ENCODE measurements at regions not wholly inside any gene's neighbourhood (a gene's known extent, or its start where the extent isn't known, plus 50 kb on each side); places are given as distances from the start of the nearest gene placed in this dataset.

DNA sequence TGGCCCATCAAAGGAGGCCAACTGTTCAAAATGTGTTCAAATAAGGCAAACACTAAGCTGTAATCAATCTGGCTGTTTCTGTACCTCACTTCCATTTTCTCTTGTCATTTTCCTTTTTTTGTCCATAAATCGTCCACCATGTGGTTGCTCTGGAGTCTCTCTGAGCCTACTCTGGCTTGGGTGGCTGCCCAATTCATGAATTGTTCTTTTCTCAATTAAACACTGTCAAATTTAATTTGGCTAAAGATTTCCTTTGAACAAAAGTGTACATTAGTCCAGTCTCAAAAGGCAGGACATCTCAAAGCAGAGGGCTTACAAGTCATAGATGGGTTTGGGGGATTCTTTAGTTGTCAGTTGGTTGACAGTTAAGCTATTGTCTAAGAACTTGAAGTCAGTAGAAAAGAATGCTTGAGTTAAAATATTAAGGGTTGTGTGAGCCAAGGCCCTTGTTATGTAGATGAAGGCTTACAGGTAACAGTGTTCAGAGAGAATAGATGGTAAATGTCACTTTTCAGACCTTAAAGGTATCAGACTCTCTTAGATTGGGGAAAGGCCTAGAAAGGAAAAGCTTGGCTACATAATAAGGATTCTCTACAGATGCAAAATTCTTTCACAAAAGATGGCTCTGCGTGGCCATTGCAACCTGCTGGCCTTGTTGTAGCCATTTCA, 831.2 kb upstream of the CDH2 start:
- no peak for DNase-seq

DNA sequence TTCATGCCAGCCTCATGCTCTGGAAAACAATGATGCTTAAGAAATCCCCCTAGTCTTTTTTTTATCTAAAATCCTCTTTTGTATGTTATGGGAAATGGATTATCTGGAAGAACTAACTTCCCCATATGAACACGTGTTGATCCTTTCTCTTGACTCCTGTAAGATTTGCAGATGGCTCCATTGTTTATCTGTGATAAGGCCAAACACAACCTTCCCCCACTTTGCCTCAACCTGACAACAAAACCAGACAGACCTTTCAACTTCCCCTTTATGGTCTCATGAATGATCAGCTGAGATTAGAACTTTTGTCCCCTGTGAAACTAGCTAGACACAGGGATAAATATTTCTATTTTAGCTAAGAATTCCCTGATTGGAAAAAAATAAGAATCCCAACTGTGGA, 828.0 kb upstream of the CDH2 start:
- DNase-seq, result no peak

DNA sequence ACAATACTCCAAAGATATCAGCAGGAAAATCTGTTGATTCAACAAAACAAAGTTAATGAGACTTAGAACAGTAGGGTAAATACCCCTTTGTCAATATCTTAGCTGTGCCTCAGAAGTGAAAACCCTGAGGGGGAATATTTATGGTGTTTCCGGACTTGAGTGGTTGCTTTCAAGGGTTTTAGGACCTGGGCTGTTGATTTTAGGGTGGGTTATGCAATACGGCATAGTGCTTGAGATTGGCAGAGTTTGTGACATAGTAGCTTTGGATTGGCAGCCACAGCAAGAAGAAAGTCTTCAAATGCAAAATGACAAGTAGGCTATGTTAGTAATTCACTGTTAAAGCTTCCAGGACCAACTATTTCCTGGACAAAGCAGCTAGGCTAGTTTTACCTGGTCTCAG, 826.3 kb upstream of the CDH2 start:
- DNase-seq, result no peak

DNA sequence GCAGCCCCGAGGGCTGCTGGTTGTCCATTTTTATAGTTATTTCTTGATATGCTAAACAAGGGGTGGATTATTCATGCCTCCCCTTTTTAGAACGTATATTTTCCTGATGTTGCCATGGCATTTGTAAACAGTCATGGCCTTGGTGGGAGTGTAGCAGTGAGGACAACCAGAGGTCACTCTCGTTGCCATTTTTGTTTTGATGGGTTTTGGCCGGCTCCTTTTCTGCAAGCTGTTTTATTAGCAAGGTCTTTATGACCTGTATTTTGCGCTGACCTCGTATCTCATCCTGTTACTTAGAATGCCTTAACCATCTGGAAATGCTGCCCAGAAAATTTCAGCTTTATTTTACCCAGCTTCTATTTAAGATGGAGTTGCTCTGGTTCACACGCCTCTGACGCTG, 825.8 kb upstream of the CDH2 start:
- no peak for DNase-seq

DNA sequence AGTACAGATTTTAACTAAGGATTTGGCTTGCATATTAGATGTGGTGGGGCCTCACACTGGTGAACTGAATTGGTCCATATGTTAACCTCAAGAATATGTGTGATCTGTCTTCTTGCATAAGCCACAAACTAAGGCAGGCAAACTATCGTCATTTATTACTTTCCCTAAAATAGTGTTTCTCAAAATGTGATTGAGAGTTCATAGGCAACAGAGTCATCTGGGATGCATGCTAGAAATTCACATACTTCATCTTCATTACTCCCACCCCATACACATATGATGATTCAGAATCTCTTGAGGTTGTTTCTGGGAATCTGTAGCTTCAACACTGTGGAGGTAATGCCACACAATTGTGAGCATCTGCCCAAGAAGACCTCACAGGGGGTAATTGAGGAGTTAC, 822.8 kb upstream of the CDH2 start:
- DNase-seq, result no peak

DNA sequence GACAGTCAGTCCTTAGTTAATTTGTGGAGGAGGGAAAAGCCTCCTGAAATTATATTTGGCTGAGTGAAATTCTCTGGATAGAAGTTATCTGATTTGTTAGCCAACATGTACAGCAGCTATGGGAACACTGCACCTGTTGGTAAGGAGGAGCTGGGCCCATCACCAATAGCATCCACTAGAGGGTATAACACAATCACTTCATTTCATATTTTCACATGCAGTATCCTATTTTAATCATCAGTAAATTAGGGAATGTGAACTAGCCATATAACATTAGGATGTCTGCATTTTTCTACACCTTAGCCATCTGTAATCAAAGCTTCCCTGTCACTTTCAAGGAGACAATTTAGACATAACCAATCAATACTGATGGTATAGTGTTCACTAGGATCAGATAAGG, 818.4 kb upstream of the CDH2 start:
- peak in 1 of 2 experiments; percentile 8 for DNase-seq

DNA sequence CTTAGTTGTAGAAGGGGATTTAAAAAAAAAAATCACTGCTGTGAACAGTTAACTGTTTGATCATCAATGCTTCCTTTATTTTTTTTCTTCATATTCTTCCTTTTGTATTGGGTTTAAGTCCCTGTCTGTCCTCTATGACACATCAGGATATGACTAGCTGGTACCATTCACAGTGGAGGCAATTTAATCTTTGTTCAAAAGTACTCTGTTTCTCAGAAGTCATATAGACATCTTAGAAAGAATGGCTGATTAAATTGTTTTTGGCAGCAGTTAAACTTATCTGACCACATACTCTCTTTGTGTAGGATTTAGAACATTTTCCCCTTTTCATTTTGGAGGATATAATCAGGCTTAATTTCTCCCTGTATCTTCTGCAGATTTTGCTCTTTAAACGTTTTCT, 807.8 kb upstream of the CDH2 start:
- no peak for DNase-seq

DNA sequence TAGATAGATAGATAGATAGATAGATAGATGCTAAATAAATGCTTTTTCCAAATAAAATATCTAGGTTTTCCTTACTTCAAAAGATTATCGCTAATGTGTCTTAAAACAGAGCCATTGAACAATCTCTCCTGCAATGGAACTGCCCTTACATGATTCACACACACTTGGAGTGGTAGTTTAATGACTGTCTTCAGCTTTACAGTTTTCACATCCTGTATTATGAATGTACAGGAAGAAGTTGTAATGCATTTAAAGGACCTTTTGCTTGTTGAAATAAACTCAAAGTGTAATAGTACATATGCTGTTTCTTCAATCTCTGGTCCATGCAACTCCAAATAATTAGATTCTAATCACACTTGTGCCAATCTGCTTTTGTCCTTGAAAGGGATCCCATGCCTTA, 797.6 kb upstream of the CDH2 start:
- no peak for DNase-seq

DNA sequence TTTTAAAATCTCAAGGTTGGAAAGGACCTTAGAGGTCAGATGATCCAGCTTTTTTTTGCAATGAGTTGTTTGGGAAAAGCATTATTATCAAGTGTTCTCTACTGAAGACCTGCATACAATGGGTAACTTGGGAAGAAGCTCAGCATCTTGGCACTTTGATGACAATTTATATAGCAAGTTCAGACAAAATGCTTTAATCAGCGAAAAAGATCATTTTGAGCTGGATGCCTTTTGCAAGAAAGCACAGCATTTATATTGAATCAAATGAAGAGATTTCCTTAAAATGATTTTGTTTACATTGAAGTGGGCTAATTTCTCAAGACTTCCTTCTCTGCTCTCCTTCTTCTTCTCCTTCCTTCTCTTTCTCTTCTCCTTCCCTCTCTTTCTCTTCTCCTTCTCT, 796.4 kb upstream of the CDH2 start:
- DNase-seq, result no peak

DNA sequence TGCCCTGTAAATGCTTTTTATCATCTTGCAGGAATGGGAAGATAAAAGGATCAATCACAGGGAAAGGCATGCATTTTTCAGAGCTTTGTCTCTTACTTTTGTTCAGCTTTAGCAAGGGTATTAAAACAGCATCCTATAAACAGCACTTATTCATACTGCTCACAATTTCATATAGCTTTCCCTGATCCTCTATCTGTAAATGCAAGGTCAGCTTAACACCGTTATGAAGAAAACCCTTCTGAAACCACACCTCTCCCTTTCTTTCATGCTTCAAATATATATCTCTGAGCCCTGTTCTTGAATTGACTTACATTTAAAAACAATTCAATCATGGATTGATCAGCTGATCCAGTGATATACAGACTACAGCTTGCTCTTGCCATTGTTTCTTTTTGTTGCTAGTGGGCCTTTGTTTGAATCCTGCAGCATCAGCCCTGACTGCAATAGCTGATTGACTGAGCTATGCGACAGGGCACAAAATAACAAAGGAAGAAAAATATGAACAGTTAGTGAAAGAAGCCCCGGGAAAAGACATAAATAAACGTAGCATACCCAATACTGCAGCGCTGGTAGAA, 795.5 kb upstream of the CDH2 start:
- DNase-seq, result no peak

DNA sequence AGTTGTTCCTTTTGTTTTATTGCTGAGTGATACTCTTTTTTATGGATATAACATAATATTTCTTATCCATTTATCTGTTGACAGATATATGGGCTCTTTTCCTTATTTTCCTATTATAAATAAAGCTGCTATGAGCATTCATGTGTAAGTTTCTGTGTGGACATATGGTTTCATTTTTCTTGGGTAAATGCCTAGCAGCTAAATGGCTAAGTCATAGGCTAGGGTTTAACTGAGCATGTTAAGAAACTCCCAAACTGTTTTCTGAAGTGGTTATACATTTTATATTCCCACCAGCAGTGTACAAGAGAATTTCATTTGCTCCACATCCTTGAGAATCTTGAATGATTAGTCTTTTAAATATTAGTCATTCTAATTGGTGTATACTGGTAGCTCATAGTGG, 786.6 kb upstream of the CDH2 start:
- DNase-seq, result no peak

DNA sequence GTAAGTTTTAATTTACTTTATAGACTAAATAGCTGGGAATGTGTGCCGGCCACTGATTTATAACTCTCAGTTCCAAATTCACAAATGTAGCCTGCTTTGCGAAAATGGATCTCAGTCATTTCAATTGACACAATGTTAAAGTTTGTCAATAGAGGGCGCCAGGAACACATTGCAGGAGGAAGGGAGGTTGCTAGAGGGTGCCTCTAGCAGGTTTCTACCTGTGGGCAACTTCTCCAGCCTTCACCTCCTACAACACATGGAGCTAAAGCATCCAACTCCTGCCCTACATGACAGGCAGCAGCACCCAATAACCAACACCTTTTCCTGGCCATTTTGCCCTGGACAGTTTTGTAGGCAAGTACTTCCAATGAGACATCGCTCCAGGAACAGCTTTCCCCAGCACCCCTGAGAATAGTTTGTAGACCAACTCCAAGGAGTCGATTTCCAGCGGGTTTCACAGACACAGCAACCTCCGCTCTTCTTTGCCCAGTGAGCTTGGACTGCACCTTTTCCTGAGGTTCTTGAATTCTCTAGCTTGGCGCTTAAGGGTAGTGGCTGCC, 784.8 kb upstream of the CDH2 start:
- DNase-seq, result peak in 1 of 2 experiments; percentile 27

DNA sequence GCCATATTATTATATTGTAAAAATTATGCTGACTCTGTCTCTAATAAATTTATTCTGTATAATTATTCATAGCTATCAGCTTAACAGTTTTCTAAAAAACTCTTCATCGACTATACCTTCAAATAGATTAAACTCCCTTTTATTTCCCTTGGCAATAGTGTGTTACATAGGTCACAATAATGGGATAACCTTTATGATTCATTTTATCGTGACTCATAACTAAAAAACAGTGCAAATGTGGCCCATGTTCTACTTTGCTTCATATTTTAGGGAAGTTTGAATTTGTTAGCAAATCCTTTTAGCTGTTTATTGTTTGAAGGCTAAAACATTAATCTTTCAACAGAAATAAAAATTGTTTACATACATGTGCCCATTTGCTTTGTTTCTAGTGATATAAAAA, 783.2 kb upstream of the CDH2 start:
- DNase-seq, result no peak

DNA sequence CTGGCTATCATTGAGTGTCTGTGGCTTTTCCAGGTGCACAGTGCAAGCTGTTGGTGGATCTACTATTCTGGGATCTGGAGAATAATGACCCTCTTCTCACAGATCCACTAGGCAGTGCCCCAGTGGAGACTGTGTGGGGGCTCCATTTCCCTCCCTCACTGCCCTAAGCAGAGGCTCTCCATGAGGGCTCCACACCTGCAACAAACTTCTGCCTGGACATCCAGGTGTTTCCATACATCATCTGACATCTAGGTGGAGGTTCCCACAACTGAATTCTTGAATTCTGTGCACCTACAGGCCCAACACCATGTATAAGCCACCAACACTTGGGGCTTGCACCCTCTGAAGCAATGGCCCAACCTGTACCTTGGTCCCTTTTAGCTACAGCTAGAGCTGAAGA, 775.4 kb upstream of the CDH2 start:
- DNase-seq, result no peak

DNA sequence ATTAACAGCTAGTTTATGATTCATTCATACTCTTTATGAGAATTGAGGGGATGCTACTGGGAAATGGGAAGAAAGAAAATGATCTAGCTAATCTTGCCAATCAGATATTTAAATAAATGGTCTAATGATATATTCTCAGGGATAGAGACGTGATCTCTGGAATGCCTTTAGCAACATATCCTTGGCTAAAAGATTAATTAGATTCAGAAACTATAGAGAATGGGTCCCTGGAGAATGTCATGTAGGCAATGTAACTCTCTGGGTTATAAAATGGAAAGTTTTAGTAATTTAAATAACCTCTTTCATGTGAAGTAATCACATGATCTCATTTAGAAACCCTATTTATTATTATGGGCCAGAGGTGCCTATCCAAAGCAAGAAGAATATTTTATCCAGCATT, 771.0 kb upstream of the CDH2 start:
- DNase-seq, result no peak

DNA sequence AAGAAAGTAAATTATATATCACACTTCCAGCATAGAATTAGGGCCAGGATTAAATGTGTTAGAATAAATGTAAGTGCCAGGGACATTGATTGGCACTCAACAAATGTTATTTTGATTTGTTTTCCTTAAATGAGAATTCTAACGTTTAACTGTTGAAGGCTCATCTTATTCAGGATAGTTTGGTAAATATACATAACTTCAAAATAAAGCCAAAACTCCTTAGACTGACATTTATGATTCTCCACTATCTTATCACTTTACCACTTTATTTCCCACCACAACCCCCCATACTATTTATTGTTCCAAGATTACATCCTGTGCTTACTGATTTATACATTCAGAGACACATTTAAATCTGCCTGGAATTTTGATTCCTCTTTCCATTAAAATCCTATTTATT, 769.5 kb upstream of the CDH2 start:
- DNase-seq, result no peak

DNA sequence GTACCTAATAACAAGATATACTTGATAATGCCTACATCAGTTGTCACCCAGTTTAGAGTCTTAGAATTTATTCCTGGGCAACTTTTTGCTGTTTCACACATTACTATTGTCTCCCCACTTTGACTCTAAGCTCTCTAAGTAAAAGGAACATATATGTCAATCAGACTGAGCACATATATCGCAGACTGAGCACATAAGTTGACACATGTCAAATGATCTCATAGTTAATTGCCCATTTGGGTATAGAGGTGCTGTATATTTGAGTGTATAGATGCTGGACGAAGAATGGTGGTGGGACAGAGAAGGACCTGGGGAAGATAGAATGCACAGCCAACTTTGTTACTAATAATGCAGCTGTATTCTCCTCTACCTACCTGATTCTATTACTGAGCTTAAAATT, 746.0 kb upstream of the CDH2 start:
- DNase-seq, result no peak

DNA sequence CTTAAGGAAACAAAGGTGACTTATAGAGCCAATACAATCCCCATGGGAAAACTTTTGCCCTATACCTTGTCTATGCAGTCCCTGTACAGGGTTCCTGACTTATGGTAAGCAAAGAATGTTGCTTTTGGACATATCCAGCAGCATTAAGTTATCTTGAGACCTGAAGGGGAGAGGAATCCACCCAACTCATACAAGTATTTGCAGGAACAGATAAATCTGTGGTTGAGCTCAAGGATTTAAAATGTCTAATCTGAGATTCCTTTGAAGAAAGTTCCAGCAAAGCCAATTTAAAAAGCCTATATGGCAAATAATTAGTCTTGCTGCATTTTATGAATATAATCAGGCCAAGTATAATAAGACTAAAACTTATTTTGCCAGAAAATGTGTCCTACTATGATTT, 739.5 kb upstream of the CDH2 start:
- no peak for DNase-seq

DNA sequence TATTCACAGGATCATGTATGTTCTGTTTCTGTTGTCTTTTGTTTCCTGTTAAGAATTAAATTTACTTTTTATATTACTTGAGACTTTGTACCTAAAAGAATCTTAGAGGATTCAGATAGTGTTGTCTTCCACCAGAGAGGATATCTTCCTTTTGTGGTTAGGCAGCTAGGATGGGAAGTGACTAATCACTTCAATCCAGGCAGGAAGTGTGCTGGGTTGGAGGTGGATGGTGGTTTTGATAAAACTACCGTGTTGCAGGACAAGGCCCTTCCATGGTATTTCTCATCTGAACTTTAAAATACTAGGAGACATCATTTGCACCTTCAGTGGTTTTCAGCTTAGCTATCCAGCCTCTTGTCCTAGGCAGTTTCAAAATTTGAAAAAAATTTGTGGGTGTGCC, 728.6 kb upstream of the CDH2 start:
- DNase-seq, result peak in 1 of 2 experiments; percentile 11

DNA sequence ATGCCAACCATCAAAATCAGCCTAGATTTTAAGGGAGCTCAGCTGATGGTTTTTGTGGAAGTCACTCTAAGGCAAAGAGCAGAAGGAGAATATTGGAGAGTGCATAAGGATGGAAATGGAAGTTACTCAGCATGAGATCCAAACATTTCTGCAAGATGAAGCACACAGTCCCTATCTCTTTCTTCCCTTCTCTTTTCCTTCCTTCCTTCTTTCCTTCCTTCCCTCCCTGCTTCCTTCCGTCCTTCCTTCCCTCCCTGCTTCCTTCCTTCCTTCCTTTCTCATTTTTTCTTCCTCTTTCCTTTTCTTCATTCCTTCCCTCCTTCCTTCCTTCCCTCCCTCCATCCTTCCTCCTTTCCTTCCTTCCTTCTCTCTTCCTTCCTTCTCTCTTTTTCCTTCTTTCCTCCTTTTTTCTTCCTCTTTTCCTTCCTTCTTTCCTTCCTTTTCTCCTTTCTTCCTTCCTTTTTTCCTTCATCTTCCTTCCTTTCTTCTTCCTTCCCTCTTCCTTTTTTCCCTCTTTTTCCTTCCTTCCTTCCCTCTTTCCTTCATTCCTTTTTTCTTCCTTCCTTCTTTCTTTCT, 727.9 kb upstream of the CDH2 start:
- DNase-seq, result no peak

DNA sequence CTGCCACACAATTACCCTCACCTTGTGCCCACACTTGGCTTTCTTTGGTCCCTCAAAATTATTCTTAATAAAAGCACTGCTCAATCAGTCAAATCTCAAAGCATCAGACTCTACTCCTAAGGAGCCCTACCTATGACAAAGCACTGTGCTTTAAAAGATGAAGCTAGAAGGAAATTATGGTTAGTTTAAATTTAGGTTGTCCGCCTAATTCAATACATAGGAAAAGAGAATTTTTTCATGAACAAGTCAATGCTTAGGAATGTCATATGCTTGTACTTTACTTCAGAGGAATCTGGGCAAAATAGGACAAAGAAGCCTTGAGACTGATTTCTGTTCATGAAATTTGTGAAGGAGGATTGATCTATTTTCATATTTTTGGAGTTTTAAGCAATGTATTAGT, 726.4 kb upstream of the CDH2 start:
- DNase-seq, result no peak

DNA sequence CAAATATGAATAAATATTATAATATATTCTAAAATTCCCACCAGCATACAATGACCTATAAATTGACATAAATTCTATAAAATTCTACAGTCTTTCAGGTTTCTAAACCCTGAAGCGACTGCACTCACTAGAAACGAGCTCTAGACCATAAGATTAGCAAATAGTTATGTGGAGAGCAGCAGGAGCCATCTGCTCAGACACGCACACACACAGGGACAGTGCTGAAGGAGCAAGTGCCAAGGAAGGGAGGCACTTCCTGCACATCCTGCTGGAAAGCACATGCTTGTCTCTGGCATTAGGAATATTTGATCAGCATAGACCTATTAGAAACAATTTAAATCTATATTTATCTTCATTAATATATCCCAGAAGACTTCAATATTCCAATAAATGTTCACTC, 713.9 kb upstream of the CDH2 start:
- no peak for DNase-seq

DNA sequence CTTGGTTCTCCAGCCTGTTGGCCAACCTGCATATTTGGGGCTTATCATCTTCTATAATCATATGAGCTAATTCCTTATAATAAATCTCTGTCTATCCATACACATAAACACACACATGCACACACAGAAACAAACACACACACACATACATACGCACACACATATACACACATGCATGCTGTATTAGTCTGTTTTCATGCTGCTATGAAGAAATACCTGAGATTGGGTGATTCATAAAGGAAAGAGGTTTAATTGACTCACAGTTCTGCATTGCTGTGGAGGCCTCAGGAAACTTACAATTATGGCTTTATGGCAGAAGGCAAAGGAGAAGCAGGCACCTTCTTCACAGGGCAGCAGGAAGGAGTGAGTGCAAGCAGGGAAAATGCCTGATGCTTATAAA, 707.4 kb upstream of the CDH2 start:
- DNase-seq, result no peak

DNA sequence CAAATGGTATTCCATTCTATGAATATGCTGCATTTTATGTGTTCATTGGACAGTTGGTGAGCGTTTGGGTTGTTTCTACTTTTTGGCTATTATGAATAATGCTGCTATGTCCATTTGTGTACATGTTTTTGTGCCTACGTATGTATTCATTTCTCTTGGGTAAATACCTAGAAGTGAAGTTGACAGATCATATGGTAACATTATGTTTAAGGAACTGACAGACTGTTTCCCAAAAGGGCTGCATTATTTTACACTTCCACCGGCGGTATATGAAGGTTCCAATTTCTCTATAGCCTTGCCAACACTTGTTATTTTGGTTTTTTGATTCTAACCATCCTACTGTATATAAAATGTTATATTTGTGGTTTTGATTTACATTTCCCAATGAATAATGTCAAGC, 703.9 kb upstream of the CDH2 start:
- no peak for DNase-seq

DNA sequence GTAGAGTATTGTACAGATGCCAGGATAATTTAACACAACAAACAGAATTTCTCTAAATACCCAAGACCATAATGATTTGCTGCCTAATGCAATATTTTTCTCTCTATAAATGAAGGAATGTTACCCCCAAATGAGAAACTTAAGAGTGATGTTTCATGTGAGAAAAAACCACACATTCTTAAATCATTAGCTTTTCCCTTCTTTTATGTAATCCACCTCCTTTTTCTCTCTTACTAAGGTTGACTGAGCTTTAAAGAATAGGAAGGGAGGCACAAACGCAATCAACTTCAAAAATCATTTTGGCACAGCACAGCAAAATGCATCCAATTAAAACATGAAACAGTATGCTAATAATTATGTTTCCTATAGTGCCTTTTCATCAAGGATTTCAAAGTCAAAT, 698.1 kb upstream of the CDH2 start:
- no peak for DNase-seq
